ENCODE measurements at regions not wholly inside any gene's neighbourhood (a gene's known extent, or its start where the extent isn't known, plus 50 kb on each side); places are given as distances from the start of the nearest gene placed in this dataset.

- Histone ChIP-seq H4K20me1 (ENCODE audit: insufficient read depth, low read length) (no peaks in the 10 kb centered on the region), H3K36me3 (ENCODE audit: insufficient read depth, low read length) (no peaks in the 10 kb centered on the region), H2AFZ (ENCODE audit: low read length) (no peak overlapping the region), H3K27ac (ENCODE audit: low read depth, low read length) (no peak overlapping the region), H3K4me2 (ENCODE audit: insufficient read depth, low read length) (no peak overlapping the region), H3K9me3 (ENCODE audit: low read depth, low read length) (no peaks in the 10 kb centered on the region), H3K27me3 (ENCODE audit: insufficient read depth, low read length) (no peaks in the 10 kb centered on the region), H3K4me1 (ENCODE audit: insufficient read depth, low read length) (no peaks in the 10 kb centered on the region), H3K4me3 (ENCODE audit: insufficient read depth, low read length) (no peak overlapping the region), H3K79me2 (ENCODE audit: insufficient read depth, low read length) (no peaks in the 10 kb centered on the region)
- TF ChIP-seq CTCF (IDR thresholded peaks at IDR 0.05; ENCODE audit: extremely low read depth, low read depth, low read length) = no peak
- DNase-seq (ENCODE audit: insufficient read length, low spot score, missing footprints) = no peak
These were observed 285.9 kb downstream of the EIPR1 start for GRCh38 chr2:3091696-3092095.

DNA sequence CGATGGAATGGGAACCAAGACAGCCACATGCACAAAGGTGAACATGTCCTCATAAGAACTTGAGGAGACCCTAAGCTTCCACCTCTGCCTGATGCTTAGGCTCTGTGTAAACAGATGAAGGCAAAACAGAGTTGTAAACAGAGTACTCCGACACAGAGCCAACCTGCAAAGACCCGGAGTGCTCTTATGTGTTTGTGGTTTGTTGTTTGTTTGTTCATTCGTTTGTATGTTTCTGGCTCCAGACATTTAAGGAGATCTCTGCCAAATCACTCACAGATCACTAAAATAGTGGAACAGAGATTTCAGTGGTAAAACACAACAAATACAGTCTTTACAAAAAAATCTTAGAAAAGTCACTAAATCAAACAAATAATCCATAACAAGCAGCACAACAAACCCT is 294.9 kb downstream of the EIPR1 start:
- TF ChIP-seq CTCF (IDR thresholded peaks at IDR 0.05; ENCODE audit: extremely low read depth, low read depth, low read length) = no peak
- no peaks in the 10 kb centered on the region for H3K36me3 ChIP-seq (ENCODE audit: insufficient read depth, low read length)
- no peaks in the 10 kb centered on the region for H4K20me1 ChIP-seq (ENCODE audit: insufficient read depth, low read length)
- no peaks in the 10 kb centered on the region for H3K27me3 ChIP-seq (ENCODE audit: insufficient read depth, low read length)
- H2AFZ ChIP-seq (ENCODE audit: low read length) = no peak overlapping the region
- H3K4me1 ChIP-seq (ENCODE audit: insufficient read depth, low read length) = no peaks in the 10 kb centered on the region
- H3K79me2 ChIP-seq (ENCODE audit: insufficient read depth, low read length) = no peaks in the 10 kb centered on the region
- H3K9me3 ChIP-seq (ENCODE audit: low read depth, low read length) = no peaks in the 10 kb centered on the region
- DNase-seq (ENCODE audit: insufficient read length, low spot score, missing footprints) = no peak
- H3K27ac ChIP-seq (ENCODE audit: low read depth, low read length) = no peak overlapping the region
- H3K4me3 ChIP-seq (ENCODE audit: insufficient read depth, low read length) = no peak overlapping the region
- no peak overlapping the region for H3K4me2 ChIP-seq (ENCODE audit: insufficient read depth, low read length)

DNA sequence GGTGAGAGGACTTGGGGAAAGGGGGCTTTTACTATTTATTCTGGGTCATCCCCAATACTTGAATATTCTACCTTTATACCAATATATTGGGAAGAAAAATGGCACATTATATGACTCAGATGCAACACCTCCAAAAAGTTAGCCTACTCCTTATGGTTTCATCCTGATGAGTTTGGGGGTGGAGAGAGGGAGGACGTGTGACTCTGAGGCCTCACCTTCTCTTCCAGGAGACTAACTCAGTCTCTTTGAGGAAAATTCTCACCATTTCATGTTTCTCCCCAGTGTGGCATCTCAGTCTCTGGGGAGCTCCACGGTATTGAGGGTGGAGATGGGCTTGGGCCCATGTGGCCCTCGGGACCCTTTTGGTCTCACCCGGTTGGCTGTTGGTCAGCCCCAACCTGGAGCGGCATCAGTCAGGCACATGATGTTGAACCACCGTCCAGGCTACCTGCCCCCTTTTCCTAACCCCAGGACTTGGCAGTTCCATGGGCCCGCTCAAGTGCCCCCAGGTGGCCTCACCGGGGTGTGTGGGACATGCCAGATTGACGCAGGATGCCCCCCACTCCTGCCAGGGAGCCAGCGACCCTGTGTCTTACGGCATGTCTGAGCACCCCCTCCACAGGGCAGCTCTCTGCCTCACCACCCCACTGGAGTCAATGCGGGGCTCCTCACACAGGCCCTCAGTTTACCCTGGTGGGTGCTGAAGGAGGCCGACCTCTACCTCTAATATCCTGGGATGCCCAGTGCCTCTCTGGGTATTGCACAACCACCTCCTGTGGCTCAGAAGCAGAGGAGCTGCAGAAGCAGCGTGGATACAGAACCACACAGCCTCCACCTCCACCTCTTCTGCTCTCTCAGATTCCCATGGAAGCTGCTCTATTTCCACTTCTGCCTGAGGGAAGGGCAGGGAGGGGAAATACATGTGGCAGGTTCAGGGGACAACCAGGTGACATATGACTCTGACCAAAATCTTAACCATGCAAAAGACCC is 297.4 kb downstream of the EIPR1 start:
- no peaks in the 10 kb centered on the region for H3K36me3 ChIP-seq (ENCODE audit: insufficient read depth, low read length)
- no peaks in the 10 kb centered on the region for H3K27me3 ChIP-seq (ENCODE audit: insufficient read depth, low read length)
- no peaks in the 10 kb centered on the region for H3K79me2 ChIP-seq (ENCODE audit: insufficient read depth, low read length)
- no peak overlapping the region for H3K4me3 ChIP-seq (ENCODE audit: insufficient read depth, low read length)
- H3K9me3 ChIP-seq (ENCODE audit: low read depth, low read length) = no peaks in the 10 kb centered on the region
- no peak overlapping the region for H2AFZ ChIP-seq (ENCODE audit: low read length)
- no peak for DNase-seq (ENCODE audit: insufficient read length, low spot score, missing footprints)
- H3K27ac ChIP-seq (ENCODE audit: low read depth, low read length) = no peak overlapping the region
- H4K20me1 ChIP-seq (ENCODE audit: insufficient read depth, low read length) = no peaks in the 10 kb centered on the region
- H3K4me2 ChIP-seq (ENCODE audit: insufficient read depth, low read length) = no peak overlapping the region
- no peaks in the 10 kb centered on the region for H3K4me1 ChIP-seq (ENCODE audit: insufficient read depth, low read length)
- no peak for TF ChIP-seq CTCF (IDR thresholded peaks at IDR 0.05; ENCODE audit: extremely low read depth, low read depth, low read length)

GRCh38 chr2:3079466-3079865 is 298.2 kb downstream of the EIPR1 start:
- no peak overlapping the region for H3K4me3 ChIP-seq (ENCODE audit: insufficient read depth, low read length)
- no peak for DNase-seq (ENCODE audit: insufficient read length, low spot score, missing footprints)
- no peaks in the 10 kb centered on the region for H3K27me3 ChIP-seq (ENCODE audit: insufficient read depth, low read length)
- no peak overlapping the region for H3K27ac ChIP-seq (ENCODE audit: low read depth, low read length)
- no peaks in the 10 kb centered on the region for H3K4me1 ChIP-seq (ENCODE audit: insufficient read depth, low read length)
- no peak for TF ChIP-seq CTCF (IDR thresholded peaks at IDR 0.05; ENCODE audit: extremely low read depth, low read depth, low read length)
- no peaks in the 10 kb centered on the region for H4K20me1 ChIP-seq (ENCODE audit: insufficient read depth, low read length)
- H3K4me2 ChIP-seq (ENCODE audit: insufficient read depth, low read length) = no peak overlapping the region
- no peaks in the 10 kb centered on the region for H3K79me2 ChIP-seq (ENCODE audit: insufficient read depth, low read length)
- H2AFZ ChIP-seq (ENCODE audit: low read length) = no peak overlapping the region
- no peaks in the 10 kb centered on the region for H3K9me3 ChIP-seq (ENCODE audit: low read depth, low read length)
- H3K36me3 ChIP-seq (ENCODE audit: insufficient read depth, low read length) = no peaks in the 10 kb centered on the region

All from osteoblast (primary cell).